Frontal cortex (tissue), 3 donors: ENCODE measurements at regions not wholly inside any gene's neighbourhood (a gene's known extent, or its start where the extent isn't known, plus 50 kb on each side); places are given as distances from the start of the nearest gene placed in this dataset.

Source experiments
- DNase-seq, 2 donors: peaks; one replicate each; pipeline ENCODE4 v3.0.0; 2012; ENCODE audit warnings: low spot score in 2 of 2
- FAIRE-seq: peaks from 2 replicates; lab custom pipeline; 2012; peaks lifted over from hg19 to GRCh38; lab: Jason Lieb, UNC
- donor health status: control.
- donor health status: control.
- donor health status: control.

DNA sequence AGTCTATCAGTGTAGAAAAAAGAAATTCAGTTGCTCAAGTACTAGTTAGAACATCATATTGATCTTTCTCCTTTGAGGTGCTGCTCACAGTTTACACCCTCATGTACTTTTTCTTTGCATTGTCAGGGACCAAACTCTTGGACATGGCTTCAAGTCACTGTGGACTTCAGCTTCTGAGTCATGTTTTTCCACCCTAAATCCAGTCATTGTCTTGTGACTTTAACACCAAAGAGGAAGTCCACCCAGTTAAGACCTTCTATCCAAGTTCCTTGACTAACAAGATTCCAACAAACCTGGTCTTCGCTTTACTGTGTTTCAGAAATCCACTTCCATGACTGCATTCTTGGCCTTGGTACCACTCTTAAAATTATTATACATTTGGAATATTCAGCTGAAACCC, 206.7 kb upstream of the ARGLU1 start:
- FAIRE-seq = no peak
- DNase-seq = no peak

GRCh38 chr13:106772006-106772601, 204.2 kb upstream of the ARGLU1 start:
- no peak for DNase-seq
- FAIRE-seq = no peak

- FAIRE-seq (no peak), DNase-seq (no peak)
Measured at GRCh38 chr13:106768991-106769390, 201.1 kb upstream of the ARGLU1 start.

- no peak for DNase-seq
- no peak for FAIRE-seq
Measured at GRCh38 chr13:106762708-106763107, 194.8 kb upstream of the ARGLU1 start.

DNA sequence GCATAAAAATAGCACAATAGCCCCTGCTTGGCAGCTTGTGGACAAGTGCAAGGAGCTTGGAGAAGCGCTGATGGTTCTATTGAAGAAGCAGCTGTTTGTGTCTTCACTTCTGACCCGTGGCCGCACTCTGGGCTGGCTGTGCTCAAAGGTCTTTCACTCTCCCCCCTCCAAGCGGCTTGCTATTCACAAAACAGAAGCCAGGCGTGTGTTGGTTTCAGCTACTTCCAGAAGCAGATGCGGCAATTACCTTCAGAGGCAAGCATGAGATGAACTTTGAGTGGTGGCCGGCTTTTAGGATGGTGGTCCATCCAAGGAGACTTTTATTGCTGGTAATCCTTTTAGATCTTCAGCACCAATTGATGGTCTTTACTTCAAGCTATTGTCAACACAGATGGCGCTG, 188.5 kb upstream of the ARGLU1 start:
- DNase-seq (no peak), FAIRE-seq (no peak)

- FAIRE-seq = no peak
Measured at GRCh38 chr13:106755542-106755941, 187.6 kb upstream of the ARGLU1 start.

GRCh38 chr13:106753251-106753650, 185.3 kb upstream of the ARGLU1 start:
- FAIRE-seq = no peak
- no peak for DNase-seq

More at GRCh38 chr13:106755542-106755941, 187.6 kb upstream of the ARGLU1 start:
- DNase-seq = no peak

DNA sequence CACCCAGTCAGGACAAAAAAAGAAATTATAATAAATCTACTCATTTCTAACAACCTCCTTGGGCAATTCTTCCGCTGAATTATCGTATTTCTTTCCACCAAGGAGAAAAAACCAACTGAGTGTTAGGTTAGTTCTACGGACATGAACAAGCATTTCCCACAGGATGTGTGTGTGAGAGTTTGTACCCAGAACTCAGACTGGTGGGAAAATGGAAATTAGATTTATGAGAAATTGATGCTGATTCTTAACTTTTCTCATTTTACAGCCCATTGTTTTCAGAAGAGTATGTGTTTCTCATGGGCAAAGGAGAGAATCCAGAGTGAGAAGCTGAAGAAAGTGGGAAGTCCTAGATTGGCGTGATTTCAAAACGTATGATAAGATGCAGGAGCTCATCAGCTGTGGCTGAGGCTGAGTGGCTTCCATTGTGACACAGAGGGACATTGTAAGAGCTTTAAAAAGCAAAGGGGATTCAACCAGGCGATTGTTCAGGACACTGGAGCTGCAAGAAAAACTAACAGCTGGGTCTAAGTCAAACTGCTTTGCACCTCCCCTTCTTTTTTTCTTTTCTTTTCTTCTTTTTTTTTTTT, 184.7 kb upstream of the ARGLU1 start:
- no peak for FAIRE-seq

DNA sequence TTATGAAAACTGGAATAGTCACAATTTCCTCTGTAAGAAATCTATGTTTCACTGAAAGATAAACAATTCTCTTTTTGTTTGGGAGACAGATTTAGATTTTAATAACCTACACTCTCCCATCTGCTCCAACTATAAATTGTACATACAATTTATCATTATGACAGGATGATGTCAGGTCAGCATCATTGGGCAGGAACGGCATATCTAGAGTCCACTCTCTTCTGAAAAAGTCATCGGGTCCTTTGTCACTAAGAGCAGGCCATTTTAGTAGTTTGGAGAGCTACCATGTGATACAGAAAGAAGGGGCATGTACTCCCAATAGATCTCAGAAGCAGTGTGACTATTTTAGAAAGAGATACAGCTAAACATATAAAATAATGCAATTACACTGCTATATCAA, 180.8 kb upstream of the ARGLU1 start:
- FAIRE-seq (no peak), DNase-seq (no peak)

More for the DNA sequence above, 184.7 kb upstream of the ARGLU1 start:
- DNase-seq = no peak

DNA sequence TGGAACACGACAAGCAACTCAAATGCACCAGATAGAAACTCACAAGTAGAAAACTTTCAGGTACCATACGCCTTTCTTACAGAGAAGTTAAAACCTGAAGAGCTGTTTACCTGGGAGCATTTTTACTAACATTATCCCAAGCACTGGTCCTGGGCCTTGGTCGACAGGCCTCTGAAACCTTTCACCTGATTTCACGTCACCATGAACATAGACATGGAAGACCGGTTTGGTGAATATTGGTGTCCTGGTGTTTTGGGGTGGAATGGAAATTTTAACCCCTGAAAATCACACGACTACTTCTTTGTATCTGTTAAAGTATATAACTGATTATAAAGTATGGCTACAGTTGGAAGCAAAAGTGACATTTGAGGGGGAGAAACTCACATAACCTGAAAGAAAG, 176.6 kb upstream of the ARGLU1 start:
- DNase-seq (no peak), FAIRE-seq (no peak)

GRCh38 chr13:106738186-106738678, 170.3 kb upstream of the ARGLU1 start:
- FAIRE-seq (no peak), DNase-seq (no peak)

DNA sequence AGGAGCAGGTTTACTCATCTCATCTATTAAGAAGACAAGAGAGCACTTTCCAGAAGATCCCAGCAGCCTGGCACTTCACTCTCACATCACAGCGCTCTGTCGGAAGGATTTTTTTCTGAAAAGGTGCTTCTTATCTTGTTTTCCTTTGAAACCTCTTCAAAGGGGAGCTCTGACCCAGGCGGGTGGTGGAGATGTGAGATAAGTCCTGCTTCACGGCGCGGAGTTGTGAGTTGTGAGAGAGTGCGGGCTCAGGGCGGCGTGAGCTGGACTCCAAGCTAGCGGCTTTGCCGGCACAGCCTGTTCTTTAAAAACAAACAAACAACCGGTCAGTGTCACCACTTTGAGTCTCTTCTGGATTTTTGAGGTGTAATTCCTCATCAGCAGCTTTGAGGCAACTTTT, 169.0 kb upstream of the ARGLU1 start:
- DNase-seq (no peak), FAIRE-seq (no peak)

- DNase-seq (no peak), FAIRE-seq (no peak)
Measured at GRCh38 chr13:106734198-106734597, 166.3 kb upstream of the ARGLU1 start.

- FAIRE-seq = no peak
- DNase-seq = no peak
Measured at GRCh38 chr13:106723036-106723435, 155.1 kb upstream of the ARGLU1 start.

DNA sequence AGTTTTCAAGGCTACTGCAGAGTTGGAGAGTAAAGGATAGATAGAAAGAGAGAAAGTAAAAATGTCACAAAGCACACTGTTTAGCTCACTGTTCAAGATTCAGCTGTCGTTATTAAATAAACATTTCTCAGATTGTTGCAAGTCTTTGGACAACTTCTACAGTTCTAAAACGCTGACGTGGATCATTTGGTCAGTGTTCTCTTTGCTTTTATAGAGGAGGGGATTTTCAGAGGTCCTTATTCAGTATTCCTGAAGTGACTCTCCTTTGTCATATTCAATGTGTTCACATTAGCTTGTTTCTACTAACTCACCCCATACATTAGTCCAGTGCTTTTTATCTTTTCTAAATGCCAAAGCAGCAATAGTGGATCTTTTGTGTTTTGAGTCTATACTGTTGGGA, 154.7 kb upstream of the ARGLU1 start:
- no peak for DNase-seq
- no peak for FAIRE-seq

- FAIRE-seq (no peak), DNase-seq (no peak)
Measured at GRCh38 chr13:106721599-106721998, 153.7 kb upstream of the ARGLU1 start.

DNA sequence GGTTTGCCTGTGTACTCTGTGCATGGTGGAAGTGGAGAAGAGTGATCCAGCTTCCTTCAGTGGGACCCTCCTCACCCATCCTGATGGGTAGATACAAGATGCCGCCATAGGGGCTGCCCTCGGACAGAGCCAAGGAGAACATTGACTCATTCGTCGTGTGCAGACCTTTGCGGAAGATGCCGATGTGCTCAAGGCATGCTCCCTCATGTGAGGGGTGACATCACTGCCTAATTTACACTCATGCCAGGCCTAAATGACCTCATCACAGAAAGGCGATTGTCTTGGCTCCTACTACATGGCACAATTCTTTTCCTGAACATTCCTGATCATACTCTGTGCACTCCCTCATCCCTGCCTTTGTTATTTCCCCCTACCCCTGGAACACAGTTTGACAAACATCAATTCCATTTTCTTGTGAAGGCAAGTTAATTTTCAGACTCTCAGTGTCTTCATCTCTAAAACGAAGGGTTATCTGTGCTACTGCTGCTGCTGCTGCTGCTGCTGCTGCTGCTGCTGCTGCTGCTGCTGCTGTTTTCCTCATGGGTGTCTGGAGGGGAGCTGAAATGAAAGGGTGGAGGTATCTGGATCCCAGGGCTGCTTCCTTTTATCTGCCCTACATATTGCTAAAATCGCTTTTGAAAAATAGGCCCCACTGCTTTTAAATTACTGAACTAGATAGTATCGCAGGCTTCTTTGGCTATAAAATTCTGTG, 146.5 kb upstream of the ARGLU1 start:
- DNase-seq = no peak
- no peak for FAIRE-seq

DNA sequence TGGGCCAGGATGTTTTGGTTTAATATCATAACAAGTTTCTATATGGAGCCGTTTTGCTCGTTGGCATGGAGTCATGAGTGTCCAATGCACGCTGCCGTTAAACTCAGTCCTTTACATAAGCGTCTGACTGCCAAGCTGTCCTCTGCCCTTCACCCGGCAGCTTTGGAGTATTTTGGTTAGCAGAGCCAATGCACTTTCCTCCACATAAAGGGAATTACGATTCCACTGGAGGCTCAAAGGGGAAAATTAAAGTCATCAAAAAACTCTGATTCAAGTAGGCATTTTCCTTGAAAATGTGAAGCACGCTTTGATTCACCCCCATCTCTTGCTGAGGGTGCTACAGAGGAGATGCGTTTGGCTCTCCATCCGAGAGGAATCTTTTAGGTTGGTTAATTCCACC, 144.4 kb upstream of the ARGLU1 start:
- no peak for DNase-seq
- no peak for FAIRE-seq

GRCh38 chr13:106710266-106710665, 142.3 kb upstream of the ARGLU1 start:
- FAIRE-seq (no peak), DNase-seq (peak in 1 of 2 donors; percentile 14)

- no peak for FAIRE-seq
- no peak for DNase-seq
Measured at GRCh38 chr13:106709522-106709921, 141.6 kb upstream of the ARGLU1 start.

GRCh38 chr13:106702505-106702904, 134.6 kb upstream of the ARGLU1 start:
- FAIRE-seq (no peak), DNase-seq (no peak)
